ENCODE measurements at regions not wholly inside any gene's neighbourhood (a gene's known extent, or its start where the extent isn't known, plus 50 kb on each side); places are given as distances from the start of the nearest gene placed in this dataset.
"Not testable (repeated sequence)": the region's sequence is repeated elsewhere in the genome, so short reads cannot be mapped to it uniquely, and the experiment has no call there.

GRCh38 chr6:78623554-78623953 lies 243.8 kb upstream of the IRAK1BP1 start:
- TF ChIP-seq, protein P1, sequence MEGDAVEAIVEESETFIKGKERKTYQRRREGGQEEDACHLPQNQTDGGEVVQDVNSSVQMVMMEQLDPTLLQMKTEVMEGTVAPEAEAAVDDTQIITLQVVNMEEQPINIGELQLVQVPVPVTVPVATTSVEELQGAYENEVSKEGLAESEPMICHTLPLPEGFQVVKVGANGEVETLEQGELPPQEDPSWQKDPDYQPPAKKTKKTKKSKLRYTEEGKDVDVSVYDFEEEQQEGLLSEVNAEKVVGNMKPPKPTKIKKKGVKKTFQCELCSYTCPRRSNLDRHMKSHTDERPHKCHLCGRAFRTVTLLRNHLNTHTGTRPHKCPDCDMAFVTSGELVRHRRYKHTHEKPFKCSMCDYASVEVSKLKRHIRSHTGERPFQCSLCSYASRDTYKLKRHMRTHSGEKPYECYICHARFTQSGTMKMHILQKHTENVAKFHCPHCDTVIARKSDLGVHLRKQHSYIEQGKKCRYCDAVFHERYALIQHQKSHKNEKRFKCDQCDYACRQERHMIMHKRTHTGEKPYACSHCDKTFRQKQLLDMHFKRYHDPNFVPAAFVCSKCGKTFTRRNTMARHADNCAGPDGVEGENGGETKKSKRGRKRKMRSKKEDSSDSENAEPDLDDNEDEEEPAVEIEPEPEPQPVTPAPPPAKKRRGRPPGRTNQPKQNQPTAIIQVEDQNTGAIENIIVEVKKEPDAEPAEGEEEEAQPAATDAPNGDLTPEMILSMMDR (IDR thresholded peaks at IDR 0.05; ENCODE audit: insufficient read depth, missing control alignments) = no peak
- no peak for DNase-seq (ENCODE audit: insufficient read length, low spot score)
- no peak for FAIRE-seq

DNA sequence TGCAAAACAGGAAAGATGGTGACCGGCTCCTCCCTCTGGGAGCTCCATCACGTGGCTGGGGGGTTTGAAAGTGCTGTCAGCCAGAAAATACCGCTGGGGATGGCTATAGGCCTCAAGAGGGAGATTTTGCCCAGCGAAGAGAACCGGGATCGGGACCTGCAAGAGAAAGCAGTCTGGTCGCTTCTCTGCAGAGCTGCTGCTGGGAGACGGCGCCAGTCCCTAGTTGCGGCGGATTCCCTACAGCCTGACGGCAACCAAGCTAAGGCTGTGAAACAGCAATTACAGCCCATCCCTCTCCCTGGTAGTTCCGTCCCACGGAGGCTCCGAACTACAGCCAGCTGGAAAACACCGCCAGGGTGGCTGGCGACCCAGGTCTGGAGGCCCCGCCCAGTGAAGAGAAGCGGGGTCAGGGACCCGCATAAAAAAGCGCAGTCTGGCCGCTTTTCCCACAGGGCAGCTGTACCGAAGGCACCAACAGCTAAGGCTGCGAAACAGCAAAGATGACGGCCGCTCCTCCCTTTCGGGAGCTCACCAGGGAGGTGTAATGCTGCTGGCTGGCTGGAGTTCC lies 238.1 kb upstream of the IRAK1BP1 start:
- FAIRE-seq (no peak), DNase-seq (ENCODE audit: insufficient read length, low spot score) (no peak)
- TF ChIP-seq, protein P1 (IDR thresholded peaks at IDR 0.05; ENCODE audit: insufficient read depth, missing control alignments) = no peak

- DNase-seq (ENCODE audit: insufficient read length, low spot score) (no peak), FAIRE-seq (no peak)
- TF ChIP-seq, protein P1 (IDR thresholded peaks at IDR 0.05; ENCODE audit: insufficient read depth, missing control alignments) = no peak
These were observed 237.5 kb upstream of the IRAK1BP1 start for GRCh38 chr6:78629836-78630235.

DNA sequence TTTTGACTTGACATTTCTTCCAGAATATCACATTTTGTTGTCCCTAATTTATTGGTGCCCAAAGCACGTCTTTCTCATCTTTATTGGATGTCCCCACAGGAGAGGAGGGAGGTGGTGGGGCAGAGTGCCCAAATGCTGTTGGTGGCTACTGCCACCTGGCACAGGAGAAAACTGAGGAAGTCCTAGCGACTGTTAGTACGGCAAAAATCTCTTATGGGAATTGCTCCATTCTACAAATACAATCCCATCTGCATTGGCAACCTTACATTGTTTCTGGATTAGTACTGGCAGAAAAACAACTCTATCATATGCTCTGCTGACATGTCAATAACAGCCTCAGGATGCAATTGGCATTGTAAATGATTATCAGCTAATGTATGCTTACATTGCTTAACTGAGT lies 235.4 kb upstream of the IRAK1BP1 start:
- TF ChIP-seq, protein P1 (IDR thresholded peaks at IDR 0.05; ENCODE audit: insufficient read depth, missing control alignments) = no peak
- no peak for DNase-seq (ENCODE audit: insufficient read length, low spot score)
- no peak for FAIRE-seq

DNA sequence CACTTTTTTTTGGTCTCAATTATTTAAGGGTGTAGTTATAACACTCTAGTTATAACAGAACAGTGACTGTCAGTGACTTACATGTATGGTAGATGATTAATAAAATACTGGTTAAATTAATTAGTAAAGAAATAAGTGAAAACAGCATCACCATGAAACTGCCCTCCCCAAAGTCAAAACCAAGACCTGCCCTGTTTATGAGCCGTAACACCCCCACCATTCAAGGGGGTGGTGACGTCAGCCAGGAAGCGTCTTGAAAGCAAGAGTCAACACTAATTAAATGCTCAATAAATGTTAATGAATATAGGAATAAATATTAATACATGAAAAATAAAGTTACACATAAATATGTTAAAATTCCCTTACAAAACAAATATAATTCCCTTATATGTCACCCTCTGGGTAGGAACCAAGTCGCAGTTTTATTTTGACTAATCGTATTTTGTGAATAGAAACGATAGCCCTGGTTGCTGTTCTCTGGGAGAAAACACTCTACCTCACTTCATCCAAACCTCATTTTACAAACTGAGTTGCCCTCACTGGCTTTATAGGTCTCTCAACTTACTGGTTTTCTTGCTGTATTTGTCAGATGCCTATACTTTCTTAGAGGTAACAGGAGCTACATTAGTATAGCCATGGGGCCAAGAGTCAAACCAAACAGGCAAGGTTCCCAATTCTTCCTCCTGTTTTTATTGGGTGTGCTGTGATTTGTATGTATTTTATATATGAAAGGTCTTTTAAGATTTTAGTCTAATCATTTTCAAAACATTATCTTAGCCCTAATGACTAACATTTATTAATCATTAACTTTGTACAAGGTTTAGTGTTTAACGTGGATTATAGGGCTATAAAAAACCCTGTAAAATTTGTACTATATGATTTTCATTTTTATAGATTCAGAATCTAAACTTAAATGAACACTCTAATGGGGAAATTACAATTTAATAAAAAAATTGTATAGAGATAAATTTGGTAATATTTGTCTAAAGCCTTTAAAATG lies 227.9 kb upstream of the IRAK1BP1 start:
- no peak for DNase-seq (ENCODE audit: insufficient read length, low spot score)
- no peak for FAIRE-seq
- TF ChIP-seq, protein P1 (IDR thresholded peaks at IDR 0.05; ENCODE audit: insufficient read depth, missing control alignments) = no peak

DNA sequence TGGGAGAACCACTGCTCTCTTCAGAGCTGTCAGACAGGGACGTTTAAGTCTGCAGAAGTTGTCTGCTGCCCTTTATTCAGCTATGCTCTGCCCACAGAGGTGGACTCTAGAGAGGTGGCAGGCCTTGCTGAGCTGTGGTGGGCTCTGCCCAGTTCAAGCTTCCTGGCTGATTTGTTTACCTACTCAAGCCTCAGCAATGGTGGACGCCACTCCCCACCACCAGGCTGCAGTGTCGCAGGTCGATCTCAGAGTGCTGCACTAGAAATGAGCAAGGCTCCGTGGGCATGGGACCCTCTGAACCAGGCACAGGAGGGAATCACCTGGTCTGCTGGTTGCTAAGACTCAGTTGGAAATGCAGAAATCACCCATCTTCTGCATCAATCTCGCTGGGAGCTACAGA lies 223.4 kb upstream of the IRAK1BP1 start:
- FAIRE-seq = not testable (repeated sequence)

DNA sequence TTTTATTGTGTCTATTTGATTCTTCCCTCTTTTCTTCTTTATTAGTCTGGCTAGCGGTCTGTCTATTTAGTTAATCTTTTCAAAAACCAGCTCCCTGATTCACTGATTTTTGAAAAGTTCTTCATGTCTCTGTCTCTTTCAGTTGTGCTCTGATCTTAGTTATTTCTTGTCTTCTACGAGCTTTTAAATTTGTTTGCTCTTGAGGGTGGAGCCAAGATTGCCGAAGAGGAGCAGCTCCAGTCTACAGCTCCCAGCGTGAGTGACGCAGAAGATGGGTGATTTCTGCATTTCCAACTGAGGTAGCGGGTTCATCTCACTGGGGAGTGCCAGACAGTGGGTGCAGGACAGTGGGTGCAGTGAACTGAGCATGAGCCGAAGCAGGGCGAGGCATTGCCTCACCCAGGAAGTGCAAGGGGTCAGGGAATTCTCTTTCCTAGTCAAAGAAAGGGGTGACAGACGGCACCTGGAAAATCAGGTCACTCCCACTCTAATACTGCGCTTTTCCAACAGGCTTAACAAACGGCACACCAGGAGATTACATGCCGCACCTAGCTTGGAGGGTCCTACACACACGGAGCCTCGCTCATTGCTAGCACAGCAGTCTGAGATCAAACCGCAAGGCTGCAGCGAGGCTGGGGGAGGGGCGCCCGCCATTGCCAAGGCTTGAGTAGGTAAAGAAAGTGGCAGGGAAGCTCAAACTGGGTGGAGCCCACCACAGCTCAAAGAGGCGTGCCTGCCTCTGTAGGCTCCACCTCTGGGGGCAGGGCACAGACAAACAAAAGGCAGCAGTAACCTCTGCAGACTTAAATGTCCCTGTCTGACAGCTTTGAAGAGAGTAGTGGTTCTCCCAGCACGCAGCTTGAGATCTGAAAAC lies 220.6 kb upstream of the IRAK1BP1 start:
- not testable (repeated sequence) for DNase-seq (ENCODE audit: insufficient read length, low spot score); FAIRE-seq

More for the DNA sequence above, 223.4 kb upstream of the IRAK1BP1 start:
- DNase-seq (ENCODE audit: insufficient read length, low spot score) = not testable (repeated sequence)

- FAIRE-seq; DNase-seq (ENCODE audit: insufficient read length, low spot score): not testable (repeated sequence)
These were observed 201.5 kb upstream of the IRAK1BP1 start for GRCh38 chr6:78665819-78666218.
